Cerebellar cortex (tissue), 1 donor: ENCODE measurements at regions not wholly inside any gene's neighbourhood (a gene's known extent, or its start where the extent isn't known, plus 50 kb on each side); places are given as distances from the start of the nearest gene placed in this dataset.
"Not testable (repeated sequence)": the region's sequence is repeated elsewhere in the genome, so short reads cannot be mapped to it uniquely, and the experiment has no call there.

Source experiments
- DNase-seq: peaks from one replicate; pipeline ENCODE4 v3.0.0-alpha.2; 2015; ENCODE audit warnings: low spot score

DNA sequence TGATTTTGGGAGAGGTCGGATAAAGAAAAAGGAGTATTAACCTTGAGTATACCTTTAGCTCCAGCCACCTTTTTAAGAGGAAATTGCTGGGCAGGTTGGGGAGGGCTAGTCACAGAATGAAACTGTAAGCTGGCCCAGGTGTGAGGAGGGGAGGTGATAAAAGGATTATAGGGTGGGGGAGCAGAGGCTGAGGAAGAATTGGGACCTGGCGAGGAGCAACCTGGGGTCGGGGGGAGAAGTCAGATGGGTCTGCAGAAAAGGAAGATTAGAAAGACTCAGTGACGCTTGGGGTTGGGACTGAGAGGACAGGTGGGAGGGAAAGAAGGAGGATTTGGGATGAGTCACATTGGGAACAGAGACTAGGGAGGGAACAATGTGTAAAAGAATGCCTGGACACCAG, 1548.5 kb upstream of the WWC1 start:
- not testable (repeated sequence) for DNase-seq

- no peak for DNase-seq
Observed at GRCh38 chr5:166746506-166746905, 1544.9 kb upstream of the WWC1 start.

DNA sequence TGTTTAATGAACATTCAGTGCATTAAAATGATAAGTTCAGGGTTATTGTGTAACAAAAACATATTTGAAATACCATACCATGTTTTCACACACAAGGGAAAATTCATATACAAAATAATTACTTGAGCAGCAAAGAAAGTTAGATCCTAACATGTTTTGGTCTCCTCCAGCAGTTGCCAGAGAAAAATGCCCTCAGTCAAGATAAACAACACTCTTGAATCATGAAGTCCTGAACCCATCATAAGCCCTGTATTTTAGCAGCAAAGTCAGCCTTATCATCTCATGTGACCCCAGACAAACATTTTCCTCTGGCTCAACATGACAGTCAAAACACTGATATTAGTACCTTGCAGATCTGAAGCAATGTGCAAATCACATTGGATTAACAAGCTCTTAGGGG, 1541.1 kb upstream of the WWC1 start:
- DNase-seq = no peak

GRCh38 chr5:166758151-166758550, 1533.3 kb upstream of the WWC1 start:
- no peak for DNase-seq

DNA sequence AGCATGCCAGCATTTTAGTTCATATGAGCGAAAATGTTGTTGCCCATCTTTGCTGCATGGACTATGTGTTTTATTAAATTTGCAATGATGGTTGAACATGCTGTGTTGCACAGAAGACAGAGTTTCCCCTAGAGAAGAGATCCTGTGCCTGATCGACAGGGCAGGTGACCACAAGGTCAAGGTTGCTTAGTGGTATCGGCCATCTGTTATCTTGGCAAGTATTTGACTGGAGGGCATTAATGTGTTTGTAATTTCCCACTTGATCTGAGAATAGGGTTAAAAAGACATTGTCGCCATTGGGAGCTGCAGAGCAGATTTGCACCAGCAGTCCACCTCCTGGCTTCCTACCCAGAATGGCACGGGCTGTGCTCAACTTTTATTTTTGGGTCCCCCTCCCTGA, 1523.6 kb upstream of the WWC1 start:
- no peak for DNase-seq

DNA sequence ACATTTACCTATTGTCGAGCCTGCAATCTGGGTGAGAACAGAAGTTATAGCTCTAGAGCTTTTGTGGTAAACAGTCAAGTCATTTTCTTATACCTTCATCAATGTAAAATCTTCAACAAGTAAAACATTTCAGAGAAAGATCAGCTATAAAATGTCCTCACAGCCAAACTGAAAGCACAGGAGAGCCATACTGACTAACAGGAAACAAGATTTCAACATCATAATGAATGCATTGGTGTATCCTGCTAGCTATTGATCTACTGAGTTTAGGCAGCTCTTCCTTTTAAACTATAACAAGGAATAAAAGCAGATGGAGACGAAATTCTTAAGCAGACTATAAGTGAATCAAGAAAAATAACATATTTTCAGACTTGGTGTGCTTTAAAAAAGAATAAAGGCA, 1522.9 kb upstream of the WWC1 start:
- DNase-seq = no peak

GRCh38 chr5:166772770-166773169, 1518.7 kb upstream of the WWC1 start:
- no peak for DNase-seq

GRCh38 chr5:166781737-166782136, 1509.7 kb upstream of the WWC1 start:
- DNase-seq = no peak

GRCh38 chr5:166784545-166785078, 1506.8 kb upstream of the WWC1 start:
- DNase-seq = no peak

DNA sequence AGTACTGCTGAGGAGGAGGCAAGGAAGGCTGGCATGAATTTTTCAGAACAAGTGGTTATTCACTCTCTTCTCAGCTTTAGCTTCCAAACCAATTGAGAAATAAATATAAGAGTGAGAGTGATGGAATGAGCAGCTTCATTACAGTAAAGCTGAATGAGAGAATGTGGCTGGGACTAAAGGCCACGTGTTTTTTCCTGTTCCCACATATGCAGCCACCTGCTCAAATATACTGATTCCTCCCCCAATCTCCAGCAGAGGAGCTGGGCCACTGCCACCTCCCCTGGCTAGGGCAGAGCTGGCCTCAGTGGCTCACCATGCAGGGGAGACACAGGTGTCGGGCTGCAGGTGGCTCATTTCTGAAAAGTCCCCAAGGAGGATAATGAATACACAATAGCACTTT, 1505.3 kb upstream of the WWC1 start:
- DNase-seq = no peak

GRCh38 chr5:166786889-166787288, 1504.6 kb upstream of the WWC1 start:
- DNase-seq = no peak

DNA sequence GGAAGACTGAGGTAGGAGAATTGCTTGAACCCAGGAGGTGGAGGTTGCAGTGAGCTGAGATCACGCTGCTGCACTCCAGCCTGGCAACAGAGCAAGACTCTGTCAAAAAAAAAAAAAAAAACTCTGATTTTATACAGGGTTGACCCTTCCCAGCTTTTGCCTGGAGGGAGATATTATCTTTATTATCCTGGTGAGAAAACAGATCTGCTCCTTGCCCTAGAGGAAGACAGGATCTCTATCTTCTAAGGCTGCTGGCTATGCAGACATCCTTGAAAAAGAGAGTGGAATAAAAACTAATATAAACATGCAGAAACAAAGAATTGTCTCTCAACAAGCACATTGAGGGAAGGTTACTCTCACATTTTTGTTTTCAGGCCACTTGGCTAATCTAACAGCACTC, 1503.4 kb upstream of the WWC1 start:
- DNase-seq = no peak

DNA sequence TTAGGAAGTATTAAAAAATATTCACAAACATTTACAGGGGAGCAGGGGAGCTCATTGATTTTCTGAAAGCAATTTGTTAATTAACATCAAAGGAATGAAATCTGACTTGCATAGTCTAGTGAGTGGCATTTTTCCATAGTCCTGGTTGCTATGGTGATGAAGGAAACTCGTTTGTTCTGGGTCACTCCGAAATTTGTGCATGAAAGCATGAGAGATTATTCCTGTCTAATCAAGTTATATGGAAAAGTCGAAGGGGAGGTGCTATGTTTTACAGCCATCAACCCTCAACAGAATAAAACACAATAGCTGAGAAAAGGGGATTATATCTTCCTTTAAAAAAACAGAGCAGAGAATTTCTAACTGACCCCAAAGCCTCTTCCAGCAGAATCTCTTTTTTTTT, 1495.7 kb upstream of the WWC1 start:
- DNase-seq = no peak

DNA sequence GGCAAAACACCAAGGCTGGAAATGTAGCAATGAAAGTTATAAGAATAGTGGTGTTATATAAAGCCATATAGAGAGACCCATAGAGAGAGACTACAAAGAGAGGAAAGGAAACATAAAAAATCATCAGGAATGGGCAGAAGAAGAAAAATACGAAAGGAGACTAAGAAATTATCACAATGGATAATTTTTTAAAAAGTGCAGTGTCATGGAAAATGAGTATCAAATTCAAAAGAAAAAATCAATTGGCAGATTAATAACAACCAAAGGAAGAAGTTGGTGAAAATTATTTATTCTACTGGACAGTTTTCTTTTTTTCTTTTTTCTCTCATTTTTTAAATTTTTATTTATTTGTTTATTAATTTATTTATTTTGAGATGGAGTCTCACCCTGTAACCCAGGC, 1488.4 kb upstream of the WWC1 start:
- DNase-seq = no peak

GRCh38 chr5:166804223-166804622, 1487.2 kb upstream of the WWC1 start:
- not testable (repeated sequence) for DNase-seq

DNA sequence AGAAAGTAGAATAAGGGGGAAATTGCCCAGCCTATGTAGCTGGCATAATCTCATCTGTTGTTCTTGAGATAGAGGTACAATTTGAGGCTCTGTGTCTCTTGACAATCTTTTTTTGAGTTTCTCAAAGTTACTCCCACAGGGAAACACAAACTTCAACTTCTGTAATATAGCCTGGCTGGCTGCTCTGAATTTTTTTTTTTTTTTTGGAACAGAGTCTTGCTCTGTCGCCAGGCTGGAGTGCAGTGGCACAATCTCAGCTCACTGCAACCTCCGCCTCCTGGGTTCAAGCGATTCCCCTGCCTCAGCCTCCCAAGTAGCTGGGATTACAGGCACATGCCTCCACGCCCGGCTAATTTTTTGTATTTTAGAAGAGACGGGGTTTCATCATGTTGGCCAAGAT, 1486.8 kb upstream of the WWC1 start:
- DNase-seq = not testable (repeated sequence)

DNA sequence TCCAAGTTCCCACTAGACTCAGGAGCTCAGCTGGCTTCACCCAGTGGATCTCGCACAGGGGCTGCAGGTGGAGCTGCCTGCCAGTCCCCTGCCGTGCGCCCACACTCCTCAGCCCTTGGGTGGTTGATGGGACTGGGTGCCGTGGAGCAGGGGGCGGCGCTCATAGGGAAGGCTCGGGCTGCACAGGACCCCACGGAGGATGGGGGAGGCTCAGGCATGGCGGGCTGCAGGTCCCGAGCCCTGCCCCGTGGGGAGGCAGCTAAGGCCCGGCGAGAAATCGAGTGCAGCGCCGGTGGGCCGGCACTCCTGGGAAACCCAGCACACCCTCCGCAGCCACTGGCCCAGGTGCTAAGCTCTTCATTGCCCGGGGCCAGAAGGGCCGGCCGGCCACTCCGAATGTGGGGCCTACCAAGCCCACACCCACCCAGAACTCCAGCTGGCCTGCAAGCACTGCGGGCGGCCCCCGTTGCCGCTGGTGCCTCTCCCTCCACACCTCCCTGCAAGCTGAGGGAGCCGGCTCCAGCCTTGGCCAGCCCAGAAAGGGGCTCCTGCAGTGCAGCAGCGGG, 1481.3 kb upstream of the WWC1 start:
- not testable (repeated sequence) for DNase-seq

DNA sequence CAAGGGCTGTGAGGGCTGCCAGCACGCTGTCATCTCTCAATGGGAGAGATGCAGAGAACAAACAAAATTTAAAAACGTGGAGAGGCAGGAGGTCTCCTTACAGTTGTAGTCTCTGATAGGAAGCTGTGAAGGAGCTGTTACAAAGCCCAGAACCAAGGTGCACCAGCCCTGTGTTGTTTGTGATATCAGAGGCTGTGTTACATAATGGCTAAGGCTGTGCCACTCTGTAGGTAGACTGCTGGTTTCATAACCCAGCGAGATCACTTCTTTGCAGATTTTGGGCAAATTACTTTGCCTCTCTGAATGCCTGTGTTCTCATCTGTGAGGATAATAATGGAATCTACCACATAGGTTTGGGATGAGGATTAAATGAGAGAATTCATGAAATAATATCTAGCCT, 1480.7 kb upstream of the WWC1 start:
- DNase-seq = no peak

DNA sequence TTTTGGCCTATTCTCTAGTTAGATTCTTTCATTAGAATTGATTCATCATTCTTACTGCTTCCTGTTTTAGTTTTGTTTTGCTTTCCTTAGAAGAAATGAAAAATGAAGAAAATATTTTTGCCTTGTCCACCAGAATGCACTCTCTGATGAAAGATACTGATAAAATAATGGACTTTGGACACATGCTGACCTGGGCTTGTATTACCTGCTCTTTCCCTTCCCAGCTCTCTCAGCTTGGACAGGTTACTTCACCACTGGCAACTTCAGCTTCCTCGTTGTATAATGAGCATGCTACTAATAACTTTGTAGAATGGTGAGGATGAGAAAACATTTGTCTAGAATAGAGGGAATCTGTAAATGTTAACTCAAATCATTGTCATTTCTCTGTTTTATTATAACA, 1468.1 kb upstream of the WWC1 start:
- DNase-seq = no peak

- DNase-seq = no peak
Observed at GRCh38 chr5:166834246-166834645, 1457.2 kb upstream of the WWC1 start.

DNA sequence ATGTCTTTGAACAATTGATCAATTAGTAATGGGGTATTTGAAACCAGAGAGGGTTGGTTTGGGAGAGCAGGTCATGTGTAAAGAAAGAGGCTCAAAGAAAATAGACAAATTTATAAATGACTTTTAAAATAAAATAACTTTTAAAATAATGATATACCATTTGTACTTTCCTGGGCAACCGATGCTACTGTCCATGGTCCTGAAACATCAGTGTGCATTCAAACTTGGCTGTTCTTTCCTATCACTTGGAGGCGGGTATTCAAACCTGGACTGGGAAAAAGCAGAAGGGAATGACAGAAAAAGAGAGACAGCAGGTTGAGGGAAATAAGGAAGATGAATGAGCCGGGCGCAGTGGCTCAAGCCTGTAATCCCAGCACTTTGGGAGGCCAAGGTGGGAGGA, 1446.4 kb upstream of the WWC1 start:
- DNase-seq = no peak

DNA sequence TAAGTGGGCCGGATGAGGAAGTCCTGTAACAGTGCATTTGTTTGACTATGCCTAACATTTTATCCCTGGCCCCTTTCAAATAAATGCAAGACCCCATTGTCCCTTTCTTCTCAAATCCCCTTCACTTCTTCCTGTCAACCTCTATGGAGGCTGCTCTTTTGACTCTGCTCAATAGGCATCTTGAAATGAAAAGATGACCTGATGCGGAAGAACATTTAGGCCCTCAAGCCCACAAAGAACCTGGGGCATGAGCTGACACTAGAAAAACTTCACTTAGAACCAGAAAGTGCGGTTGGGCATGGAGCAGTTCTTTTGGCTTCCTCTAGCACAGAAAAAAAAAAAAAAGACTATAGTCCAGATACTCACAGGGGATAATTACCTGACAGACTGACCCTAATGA, 1434.7 kb upstream of the WWC1 start:
- DNase-seq = no peak

- no peak for DNase-seq
Observed at GRCh38 chr5:166860426-166860825, 1431.0 kb upstream of the WWC1 start.

DNA sequence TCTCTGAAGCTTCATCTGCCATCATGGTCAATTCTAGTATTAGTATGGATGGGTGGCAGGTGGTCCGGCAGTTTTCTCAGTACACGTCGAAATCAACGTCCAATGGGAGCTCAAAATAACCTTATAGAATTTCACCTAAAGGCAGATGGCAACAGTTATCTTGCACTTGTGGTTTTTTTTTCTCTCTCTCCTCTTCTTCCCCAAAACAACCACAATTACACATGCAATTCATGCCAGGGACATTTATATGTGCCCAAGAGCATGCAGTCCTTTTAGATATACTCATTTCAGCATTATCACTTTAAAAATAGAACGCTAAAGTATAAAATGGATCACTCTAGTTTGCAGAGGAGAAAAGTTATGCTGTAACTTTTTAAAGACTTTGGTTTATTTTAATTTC, 1428.9 kb upstream of the WWC1 start:
- DNase-seq = no peak

DNA sequence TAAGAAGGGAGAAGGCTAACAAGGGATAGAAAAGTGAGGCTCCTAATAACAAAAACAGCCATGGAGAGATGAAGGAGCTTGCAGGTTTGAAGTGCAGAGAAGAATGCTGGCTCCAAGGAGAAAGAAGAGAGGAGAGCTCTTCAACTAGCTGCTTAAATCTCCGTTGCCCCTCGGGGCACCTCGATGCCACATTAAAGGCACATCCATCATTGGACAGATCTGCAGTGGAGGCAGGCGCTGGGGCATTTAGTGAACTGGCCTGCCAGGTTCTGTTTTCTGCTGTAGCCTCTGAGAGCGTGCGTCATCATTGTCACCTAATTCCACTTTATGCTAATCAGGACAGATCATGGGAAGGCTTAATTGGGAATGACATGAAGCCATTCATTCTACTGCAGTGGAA, 1426.2 kb upstream of the WWC1 start:
- DNase-seq = no peak
